HG02678 (cell line): ENCODE measurements at regions not wholly inside any gene's neighbourhood (a gene's known extent, or its start where the extent isn't known, plus 50 kb on each side); places are given as distances from the start of the nearest gene placed in this dataset.
"Not testable (repeated sequence)": the region's sequence is repeated elsewhere in the genome, so short reads cannot be mapped to it uniquely, and the experiment has no call there.

Experiments
- ATAC-seq: cut with Tn5 transposase; IDR thresholded peaks from one replicate; pipeline ENCODE4 v1.9.1; 2021; ENCODE audit warnings: mild to moderate bottlenecking, moderate library complexity; ENCODE audit not compliant: unreplicated experiment

DNA sequence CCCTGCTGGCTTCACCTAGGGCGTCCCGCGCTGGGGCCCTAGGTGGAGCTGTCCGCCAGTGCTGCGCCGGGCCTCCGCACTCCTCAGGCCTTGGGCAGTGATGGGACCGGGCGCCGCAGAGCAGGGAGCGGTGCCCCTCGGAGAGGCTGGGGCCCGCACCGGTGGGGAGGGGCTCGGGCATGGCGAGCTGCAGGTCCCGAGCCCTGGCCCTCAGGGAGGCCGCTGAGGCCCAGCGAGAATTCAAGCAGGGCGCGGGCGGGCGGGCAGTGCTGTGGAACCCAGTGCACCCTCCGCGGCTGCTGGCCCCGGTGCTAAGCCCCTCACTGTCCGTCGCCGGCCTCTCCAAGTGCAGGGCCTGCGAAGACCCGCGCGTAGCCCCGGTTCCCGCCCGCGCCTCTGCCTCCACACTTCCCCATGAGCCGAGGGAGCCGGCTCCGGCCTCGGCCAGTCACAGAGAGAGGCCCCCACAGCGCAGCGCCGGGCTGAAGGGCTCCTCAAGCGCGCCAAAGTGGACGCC is 565.1 kb upstream of the NDST4 start:
- ATAC-seq, result no peak

DNA sequence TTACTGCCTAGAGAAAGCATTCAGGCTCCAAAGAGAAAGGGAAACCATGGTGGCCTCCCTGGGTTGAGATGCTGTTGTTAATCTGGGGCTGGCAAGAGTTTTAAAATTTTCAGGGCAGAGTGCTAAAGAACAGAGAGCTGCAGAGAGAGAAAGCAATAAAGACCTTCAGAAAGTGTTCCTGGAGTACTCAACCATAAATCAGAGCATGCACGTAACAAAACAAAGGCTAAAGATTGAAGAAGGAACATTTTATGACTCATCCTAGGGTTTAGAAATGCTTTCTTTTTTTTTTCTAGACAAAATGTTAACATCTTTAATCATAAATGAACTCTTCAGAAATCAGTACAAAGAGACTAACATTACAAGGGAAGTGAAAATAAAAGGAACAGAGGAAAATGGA is 562.3 kb upstream of the NDST4 start:
- ATAC-seq, result no peak

DNA sequence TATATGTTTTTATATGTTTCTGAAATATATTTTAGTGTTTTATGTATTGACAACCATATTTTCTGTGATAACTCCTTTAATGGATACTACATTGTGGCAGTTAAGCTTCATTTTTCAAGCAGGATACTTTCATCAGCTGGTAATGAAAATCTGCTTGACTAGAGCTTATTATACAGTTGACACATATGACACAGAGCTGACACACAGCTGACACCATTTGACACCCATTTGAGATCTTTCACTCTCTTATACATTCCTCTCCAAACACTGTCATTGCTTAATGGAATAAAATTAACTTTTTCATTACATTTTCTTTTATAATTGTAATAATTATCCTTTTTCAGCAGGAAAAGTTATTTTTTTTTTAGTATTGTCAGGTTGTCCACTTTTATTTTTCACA is 561.1 kb upstream of the NDST4 start:
- no peak for ATAC-seq

- no peak for ATAC-seq
Measured at GRCh38 chr4:115671581-115671980, 558.2 kb upstream of the NDST4 start.

DNA sequence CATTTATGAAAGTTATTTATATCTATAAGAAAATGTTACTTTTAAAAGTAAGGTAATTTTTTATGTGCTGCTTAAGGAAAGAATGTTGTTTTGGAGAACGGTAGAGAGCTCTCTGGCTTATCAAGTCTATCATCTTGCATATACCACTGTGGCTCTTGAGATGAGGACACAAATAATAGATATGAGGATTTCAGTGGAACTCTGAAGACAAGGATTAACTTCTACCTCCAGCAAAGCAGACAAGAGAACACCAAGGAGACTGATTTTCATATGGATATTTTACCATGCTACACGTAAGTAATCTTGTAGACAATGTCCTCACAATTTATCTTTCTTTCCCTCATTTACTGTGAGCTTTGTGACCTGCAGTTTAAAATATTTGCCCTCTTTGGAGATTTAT is 557.5 kb upstream of the NDST4 start:
- no peak for ATAC-seq

DNA sequence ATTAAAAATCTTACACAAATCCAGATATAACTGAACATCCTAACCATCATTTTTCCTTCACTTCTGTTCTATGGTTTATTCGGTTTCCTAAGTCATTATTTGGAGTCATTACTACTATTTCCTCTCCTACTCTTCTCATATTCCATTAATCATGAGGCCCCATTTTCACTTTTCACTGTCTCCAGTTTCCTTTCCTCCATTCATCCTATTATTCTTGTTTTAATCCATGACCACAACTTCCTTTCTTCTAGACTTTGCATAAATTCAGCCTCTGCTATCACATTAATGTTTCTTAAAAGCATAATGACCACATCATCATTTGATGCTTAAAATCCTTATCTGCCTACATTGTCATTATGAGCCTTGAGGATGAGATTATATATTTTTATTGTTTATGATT is 555.0 kb upstream of the NDST4 start:
- ATAC-seq, result no peak

DNA sequence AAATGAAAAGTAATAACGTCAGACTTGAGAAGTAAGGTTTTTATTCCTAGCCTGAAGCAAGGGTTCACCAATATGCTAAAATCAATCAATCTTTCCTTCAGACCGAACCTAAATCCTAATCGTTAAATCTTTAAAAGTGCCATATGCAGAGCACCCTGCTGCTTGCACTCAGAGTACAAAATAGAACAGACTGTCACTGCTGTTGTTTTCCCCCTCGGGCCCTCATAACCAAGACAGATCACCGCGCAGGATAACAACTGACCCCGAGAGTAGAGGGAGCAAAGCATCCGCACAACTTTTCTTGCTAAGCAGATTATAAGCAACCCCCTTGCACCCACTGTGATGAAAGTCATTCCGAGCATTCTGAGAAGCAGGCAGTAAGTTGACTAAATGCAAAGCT is 550.9 kb upstream of the NDST4 start:
- no peak for ATAC-seq

- no peak for ATAC-seq
Measured at GRCh38 chr4:115660465-115660864, 547.0 kb upstream of the NDST4 start.

DNA sequence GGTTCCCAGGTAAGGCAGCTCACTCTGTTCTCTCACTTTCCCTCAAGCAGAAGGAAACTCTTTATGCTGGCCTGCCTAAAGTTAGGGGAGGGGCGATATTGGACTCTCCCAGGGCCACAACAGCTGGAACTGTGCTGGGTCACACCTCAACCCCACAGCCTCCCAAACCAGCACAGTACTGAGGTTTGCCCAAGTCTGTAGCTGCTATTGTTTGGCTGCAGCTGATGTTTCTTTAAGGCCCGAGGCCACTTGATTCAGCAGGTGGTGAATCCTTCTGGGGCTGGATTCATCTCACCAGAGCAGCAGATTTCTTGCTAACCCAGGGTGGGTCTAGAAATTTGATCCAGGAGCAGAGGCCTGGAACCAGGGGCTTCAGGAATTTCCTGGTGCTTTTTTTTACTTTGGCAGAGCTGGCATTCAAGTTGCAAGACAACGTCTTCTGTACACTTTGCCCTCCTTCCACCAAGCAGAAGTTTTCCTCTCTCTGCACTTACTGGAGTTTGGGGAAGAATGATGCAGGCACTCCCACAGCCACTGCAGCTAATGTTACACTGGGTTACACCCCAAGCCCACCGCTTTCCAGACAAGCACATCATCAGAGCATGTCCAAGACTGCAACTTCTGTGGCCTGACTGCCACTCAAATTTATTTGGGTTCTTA is 544.7 kb upstream of the NDST4 start:
- no peak for ATAC-seq

DNA sequence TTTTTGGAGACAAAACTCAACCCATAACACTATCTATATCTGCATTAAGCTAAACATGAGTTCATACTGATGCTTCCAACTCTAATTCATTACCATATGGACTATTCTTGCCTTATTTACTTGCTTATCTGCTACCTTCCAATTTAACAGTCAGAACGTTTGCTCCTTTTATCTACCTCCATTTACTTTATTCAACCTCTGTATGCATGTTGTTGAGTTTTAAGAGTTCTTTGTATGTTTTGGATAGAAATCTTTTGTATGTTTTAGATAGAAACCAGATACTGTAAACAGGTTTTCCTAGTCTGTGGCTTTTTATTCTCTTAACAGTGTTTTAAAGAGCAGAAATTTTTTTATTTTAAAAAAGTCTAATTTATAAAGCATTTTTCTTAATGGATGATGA is 542.2 kb upstream of the NDST4 start:
- no peak for ATAC-seq

GRCh38 chr4:115648786-115649185 is 535.4 kb upstream of the NDST4 start:
- no peak for ATAC-seq

DNA sequence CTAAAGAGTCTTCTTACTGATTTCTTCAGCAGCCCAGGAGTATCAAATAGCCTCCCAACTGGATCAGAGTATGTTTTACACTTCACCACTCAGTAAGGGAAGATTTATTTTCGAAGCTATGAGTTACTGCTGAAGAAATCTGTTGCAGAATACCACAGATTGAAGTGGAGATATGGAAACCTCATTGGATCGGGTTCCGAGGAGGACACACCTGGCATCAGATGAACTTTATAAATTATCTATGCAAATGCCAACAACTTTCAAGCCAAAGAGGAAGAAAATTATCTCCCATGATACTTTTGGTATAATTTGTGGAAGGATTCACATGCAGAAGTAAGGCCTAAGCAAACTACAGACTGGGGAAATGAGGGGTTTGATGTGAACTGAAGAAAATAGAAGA is 515.9 kb upstream of the NDST4 start:
- ATAC-seq, result no peak

- ATAC-seq, result no peak
Measured at GRCh38 chr4:115609631-115610030, 496.2 kb upstream of the NDST4 start.

DNA sequence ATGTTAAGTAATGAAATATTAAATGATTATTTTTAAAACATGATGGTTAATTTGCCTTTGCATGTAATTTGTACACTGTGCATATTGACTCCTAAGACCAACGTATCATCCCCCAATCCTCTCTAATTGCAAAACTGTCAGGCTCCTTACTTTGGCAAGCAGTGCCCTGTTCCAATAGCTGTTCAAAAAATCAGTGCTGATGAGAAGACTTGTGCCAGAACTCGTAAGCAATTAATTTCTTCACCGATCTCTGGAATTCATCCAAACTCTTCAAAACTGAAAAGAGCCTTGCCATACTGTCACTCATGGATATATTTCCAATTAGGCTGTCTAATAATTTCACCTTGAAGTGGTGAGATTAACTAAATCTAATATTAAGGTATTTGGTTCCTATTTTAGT is 493.9 kb upstream of the NDST4 start:
- ATAC-seq, result no peak

DNA sequence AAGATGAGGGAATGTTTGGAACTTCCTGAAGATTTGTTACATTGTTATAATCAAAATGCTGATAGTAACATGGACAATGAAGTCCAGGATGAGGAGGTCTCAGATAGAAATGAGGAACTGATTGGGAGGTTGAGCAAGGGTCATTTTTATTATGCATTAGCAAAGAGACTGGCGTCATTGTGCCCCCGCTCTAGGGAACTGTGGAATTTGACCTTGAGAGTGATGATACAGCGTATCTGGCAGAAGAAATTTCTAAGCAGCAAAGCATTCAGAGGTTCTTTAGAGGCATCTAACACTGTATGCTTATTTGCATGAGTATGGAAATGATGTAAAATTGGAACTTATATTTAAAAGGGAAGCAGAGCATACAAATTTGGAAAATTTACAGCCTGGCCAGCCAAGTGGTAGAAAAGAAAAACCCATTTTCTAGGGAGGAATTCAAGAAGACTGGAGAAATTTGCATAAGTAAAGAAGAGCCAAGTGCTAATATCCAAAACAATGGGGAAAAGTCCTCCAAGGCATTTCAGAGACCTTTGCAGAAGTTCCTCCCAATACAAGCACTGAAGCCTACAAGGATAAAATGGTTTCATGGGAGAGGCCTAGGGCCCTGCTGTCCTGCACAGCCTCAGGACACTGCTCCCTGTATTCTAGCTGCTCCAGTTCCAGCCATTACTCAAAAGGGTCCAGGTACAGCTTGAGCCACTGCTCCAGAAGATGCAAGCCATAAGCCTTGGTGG is 483.0 kb upstream of the NDST4 start:
- no peak for ATAC-seq

GRCh38 chr4:115580901-115581300 is 467.5 kb upstream of the NDST4 start:
- no peak for ATAC-seq

DNA sequence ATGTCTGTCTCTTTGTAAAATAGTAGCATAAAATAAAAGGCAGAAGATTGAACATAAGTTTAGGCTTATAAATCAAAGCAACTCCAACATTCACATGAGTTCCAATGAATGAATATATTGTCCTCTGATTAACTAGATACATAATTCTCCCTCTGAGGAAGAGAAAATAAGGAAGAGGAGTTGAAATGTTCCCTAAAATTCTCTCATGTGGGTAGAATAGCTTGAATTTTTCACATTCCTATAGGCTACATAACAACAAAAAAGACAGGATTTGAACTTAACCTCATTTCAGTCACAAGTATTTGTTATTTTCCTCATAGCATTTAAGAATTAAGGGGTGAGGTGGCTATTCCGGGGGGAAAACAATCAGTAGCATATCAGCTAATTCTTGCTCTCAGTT is 462.4 kb upstream of the NDST4 start:
- no peak for ATAC-seq

- no peak for ATAC-seq
Measured at GRCh38 chr4:115562506-115562905, 449.1 kb upstream of the NDST4 start.

GRCh38 chr4:115548123-115548522 is 434.7 kb upstream of the NDST4 start:
- no peak for ATAC-seq

DNA sequence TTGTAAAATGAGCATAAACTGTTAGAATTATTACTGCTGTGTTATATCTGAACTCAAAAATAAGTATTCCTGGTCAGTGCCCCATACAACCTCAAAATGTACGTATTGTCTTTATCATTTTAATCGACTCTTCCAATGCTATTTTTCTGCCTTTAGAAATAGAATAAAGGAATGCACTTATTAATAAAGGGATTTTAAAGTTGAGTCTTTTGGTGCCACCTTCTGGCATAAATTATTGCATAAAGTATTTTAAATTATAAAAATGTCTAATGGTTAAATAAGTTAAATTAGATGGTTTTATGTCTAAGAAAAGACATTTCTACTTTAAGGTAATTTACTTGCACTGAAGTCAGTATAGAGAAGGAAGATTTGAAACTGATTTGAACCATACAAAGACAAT is 424.0 kb upstream of the NDST4 start:
- ATAC-seq, result no peak

DNA sequence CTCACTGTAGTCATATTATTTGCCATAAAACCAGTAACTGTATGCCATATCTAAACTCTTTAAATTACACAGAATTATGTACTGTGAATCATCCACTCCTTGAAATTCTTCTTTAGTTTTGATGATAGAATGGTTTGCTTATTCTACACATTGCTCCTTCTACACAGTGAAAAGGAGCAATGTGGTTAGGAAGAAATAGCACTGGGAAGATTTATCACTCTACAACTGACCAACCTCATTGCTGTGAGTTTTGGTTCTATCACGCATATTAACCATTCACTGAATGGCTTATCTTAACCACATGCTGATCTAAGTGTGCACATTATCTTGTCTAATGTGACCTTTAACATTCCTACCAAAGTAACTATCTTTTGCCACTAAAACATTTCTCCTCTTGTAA is 415.7 kb upstream of the NDST4 start:
- ATAC-seq, result no peak

DNA sequence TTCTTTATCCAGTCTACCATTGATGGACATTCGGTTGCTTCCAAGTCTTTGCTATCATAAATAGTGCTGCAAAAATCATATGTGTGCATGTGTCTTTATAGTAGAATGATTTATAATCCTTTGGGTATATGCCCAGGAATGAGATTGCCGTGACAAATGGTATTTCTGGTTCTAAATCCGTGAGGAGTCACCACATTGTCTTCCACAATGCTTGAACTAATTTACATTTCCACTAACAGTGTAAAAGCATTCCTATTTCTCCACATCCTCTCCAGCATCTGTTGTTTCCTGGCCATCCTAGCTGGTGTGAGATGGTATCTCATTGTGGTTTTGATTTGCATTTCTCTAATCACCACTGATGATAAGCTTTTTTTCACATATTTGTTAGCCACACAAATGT is 406.1 kb upstream of the NDST4 start:
- ATAC-seq, result not testable (repeated sequence)

DNA sequence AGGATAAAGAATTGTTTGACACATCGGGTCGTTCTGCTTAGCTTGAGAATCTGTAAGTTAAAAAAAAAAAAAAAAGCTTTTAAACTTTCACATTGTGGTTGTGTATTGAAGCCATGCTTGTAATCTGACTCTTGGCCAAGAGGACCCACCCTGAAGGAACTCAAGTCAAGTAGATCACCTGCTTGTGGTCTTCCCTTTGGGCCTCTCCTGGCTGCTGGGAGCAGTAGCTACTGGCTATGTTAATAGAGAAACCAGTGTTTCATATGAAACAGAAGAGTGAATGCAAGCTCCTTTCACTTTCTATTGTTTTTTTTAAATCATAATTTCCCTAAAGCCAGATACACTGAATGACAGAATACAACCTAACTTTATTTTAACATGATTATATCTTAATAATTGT is 402.4 kb upstream of the NDST4 start:
- peak; percentile 93 for ATAC-seq
